RWPE1 (cell line): ENCODE measurements at regions not wholly inside any gene's neighbourhood (a gene's known extent, or its start where the extent isn't known, plus 50 kb on each side); places are given as distances from the start of the nearest gene placed in this dataset.

ENCODE experiments used
- CTCF ChIA-PET: fragments of 350-600 bp; sonication (Branson Sonifier 250); formaldehyde crosslinking; extraction: SDS; loops from one replicate; lab custom pipeline; 2021; lab: Yijun Ruan, JAX
- POLR2A ChIA-PET: fragments of 400-600 bp; formaldehyde crosslinking; extraction: SDS; loops from one replicate; lab custom pipeline; 2020; ENCODE audit warnings: antibody characterized with exemption; ENCODE audit not compliant: low non-redundant PET; lab: Yijun Ruan, JAX
- DNase-seq: peaks from one replicate; pipeline ENCODE4 v3.0.0; 2012; ENCODE audit warnings: low spot score
- H3K27ac ChIP-seq: fragments of 450-650 bp; 2 replicates; pipeline ENCODE4 v1.5.1; 2017
- CTCF ChIP-seq: fragments of 450-650 bp; conservative IDR thresholded peaks from 2 replicates; pipeline ENCODE4 v1.5.1; 2017; ENCODE audit warnings: low read depth, mild to moderate bottlenecking

DNA sequence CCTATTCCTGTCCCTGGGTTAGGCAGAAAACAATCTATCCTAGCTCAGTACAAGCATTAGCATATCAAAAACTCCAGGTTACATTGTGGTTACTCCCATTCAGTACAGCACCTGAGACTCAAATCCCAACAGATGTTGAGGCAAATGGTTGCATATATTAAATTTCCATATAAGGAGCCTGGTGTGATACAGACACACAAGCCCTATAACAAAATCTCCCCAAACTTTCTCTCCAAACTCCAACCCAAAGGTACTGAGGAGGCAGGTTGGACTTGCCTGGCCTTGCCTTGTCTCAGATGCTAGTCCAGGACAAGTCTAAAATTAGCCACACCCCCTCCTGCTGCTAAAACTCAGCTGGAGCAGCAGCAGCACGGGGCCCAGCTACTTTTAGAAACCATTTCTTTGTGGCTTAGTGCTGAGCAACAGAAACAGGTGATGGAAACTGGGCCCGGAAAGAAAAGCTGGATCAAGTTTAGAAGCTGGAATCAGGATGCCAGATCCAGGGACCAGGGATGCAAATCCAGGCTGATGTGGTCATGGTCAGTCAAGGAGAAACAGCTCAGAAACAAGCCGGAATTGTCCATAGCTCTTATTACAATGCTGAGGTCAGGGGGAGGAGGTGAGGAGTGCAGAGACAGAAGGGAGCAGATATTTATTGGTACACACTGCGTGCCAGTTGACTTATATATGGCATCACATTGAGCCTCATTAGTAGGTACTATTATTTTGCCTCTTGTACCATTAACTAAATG is 73.7 kb upstream of the AMOTL1 start:
- DNase-seq = no peak
- ChIA-PET POLR2A (no interaction called here), CTCF (interaction anchor here (0.9 kb wide), 1 partner anchor 74 kb away, joined by 4 read pairs; no protein-coding TSS in a partner anchor)
- H3K27ac ChIP-seq = peak overlapping the region; percentile 34
- no peak for TF ChIP-seq CTCF

GRCh38 chr11:94697156-94697555 is 71.0 kb upstream of the AMOTL1 start:
- CTCF ChIA-PET = no interaction called here
- no peak overlapping the region for H3K27ac ChIP-seq
- no peak for TF ChIP-seq CTCF
- no peak for DNase-seq
- POLR2A ChIA-PET = no interaction called here

DNA sequence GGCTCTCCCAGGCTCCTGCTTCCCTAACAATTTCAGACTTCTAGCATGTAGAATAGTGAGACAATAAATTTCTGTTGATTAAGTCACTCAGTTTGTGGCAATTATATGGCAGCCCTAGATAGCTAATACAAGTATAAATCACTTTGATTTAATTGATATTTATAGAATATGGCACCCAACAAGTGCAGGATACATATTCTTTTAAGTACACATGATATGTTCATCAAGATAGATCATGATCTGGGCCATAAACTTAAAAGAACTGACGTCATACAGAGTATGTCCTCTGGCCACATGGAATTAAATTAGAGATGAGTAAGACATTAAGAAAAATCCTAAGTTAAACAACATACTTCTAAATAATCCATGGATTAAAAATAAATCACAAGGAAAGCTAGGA is 67.5 kb upstream of the AMOTL1 start:
- no peak for DNase-seq
- ChIA-PET CTCF (no interaction called here), POLR2A (no interaction called here)
- no peak overlapping the region for H3K27ac ChIP-seq
- no peak for TF ChIP-seq CTCF

- ChIA-PET POLR2A (no interaction called here), CTCF (no interaction called here)
- DNase-seq = no peak
- no peak overlapping the region for H3K27ac ChIP-seq
- TF ChIP-seq CTCF = no peak
These were observed 65.7 kb upstream of the AMOTL1 start for GRCh38 chr11:94702481-94702880.

- peak overlapping the region; percentile 97; the same call in 1 of the 2 replicates for H3K27ac ChIP-seq
- ChIA-PET CTCF (interaction anchor here (3.2 kb wide), 1 partner anchor 83 kb away, joined by 17 read pairs; no protein-coding TSS in a partner anchor), POLR2A (no interaction called here)
- DNase-seq = no peak
- TF ChIP-seq CTCF = no peak
These were observed 62.7 kb upstream of the AMOTL1 start for GRCh38 chr11:94705419-94705818.

- peak overlapping the region; percentile 97 for H3K27ac ChIP-seq
- CTCF ChIA-PET = interaction anchor here (0.5 to 3.2 kb wide), 7 partner anchors 25 to 747 kb away, joined by 3 to 17 read pairs (median 3); no protein-coding TSS in a partner anchor
- TF ChIP-seq CTCF = no peak
- DNase-seq = peak; percentile 95
- POLR2A ChIA-PET = interaction anchor here (0.8 to 1.6 kb wide), 2 partner anchors 28 to 267 kb away, joined by 4 to 7 read pairs; no protein-coding TSS in a partner anchor
These were observed 62.1 kb upstream of the AMOTL1 start for GRCh38 chr11:94705891-94706615.
